HG02973 (cell line): ENCODE measurements at regions not wholly inside any gene's neighbourhood (a gene's known extent, or its start where the extent isn't known, plus 50 kb on each side); places are given as distances from the start of the nearest gene placed in this dataset.

Source experiments
- ATAC-seq: cut with Tn5 transposase; IDR thresholded peaks from one replicate; pipeline ENCODE4 v1.9.1; 2021; ENCODE audit warnings: moderate library complexity; ENCODE audit not compliant: unreplicated experiment

GRCh38 chr17:14510136-14510535 is 209.3 kb downstream of the HS3ST3B1 start:
- ATAC-seq: no peak

GRCh38 chr17:14508156-14508555 is 207.3 kb downstream of the HS3ST3B1 start:
- ATAC-seq: no peak

- ATAC-seq: no peak
These were observed 205.5 kb downstream of the HS3ST3B1 start for GRCh38 chr17:14506364-14506763.

- no peak for ATAC-seq
These were observed 204.7 kb downstream of the HS3ST3B1 start for GRCh38 chr17:14505606-14506005.

- no peak for ATAC-seq
These were observed 199.1 kb downstream of the HS3ST3B1 start for GRCh38 chr17:14499976-14500375.

GRCh38 chr17:14498812-14499211 is 197.9 kb downstream of the HS3ST3B1 start:
- ATAC-seq: no peak

GRCh38 chr17:14494161-14494560 is 193.3 kb downstream of the HS3ST3B1 start:
- ATAC-seq: no peak

GRCh38 chr17:14489986-14490385 is 189.1 kb downstream of the HS3ST3B1 start:
- no peak for ATAC-seq

- ATAC-seq: no peak
These were observed 188.2 kb downstream of the HS3ST3B1 start for GRCh38 chr17:14488958-14489550.

GRCh38 chr17:14487068-14487467 is 186.2 kb downstream of the HS3ST3B1 start:
- no peak for ATAC-seq

- ATAC-seq: no peak
These were observed 181.8 kb downstream of the HS3ST3B1 start for GRCh38 chr17:14482715-14483114.

- ATAC-seq: no peak
These were observed 180.8 kb downstream of the HS3ST3B1 start for GRCh38 chr17:14481664-14482063.

- no peak for ATAC-seq
These were observed 173.7 kb downstream of the HS3ST3B1 start for GRCh38 chr17:14474591-14474990.

GRCh38 chr17:14471052-14471451 is 170.2 kb downstream of the HS3ST3B1 start:
- no peak for ATAC-seq

- no peak for ATAC-seq
These were observed 169.5 kb downstream of the HS3ST3B1 start for GRCh38 chr17:14470417-14470816.

GRCh38 chr17:14469971-14470370 is 169.1 kb downstream of the HS3ST3B1 start:
- no peak for ATAC-seq

GRCh38 chr17:14468858-14469257 is 168.0 kb downstream of the HS3ST3B1 start:
- no peak for ATAC-seq

- no peak for ATAC-seq
These were observed 160.3 kb downstream of the HS3ST3B1 start for GRCh38 chr17:14461227-14461548.

- ATAC-seq: no peak
These were observed 159.8 kb downstream of the HS3ST3B1 start for GRCh38 chr17:14460516-14461226.

GRCh38 chr17:14459955-14460354 is 159.1 kb downstream of the HS3ST3B1 start:
- ATAC-seq: no peak

- no peak for ATAC-seq
These were observed 157.8 kb downstream of the HS3ST3B1 start for GRCh38 chr17:14458724-14459123.

- no peak for ATAC-seq
These were observed 153.9 kb downstream of the HS3ST3B1 start for GRCh38 chr17:14454746-14455145.

GRCh38 chr17:14452856-14453255 is 152.0 kb downstream of the HS3ST3B1 start:
- no peak for ATAC-seq
